ENCODE measurements at regions not wholly inside any gene's neighbourhood (a gene's known extent, or its start where the extent isn't known, plus 50 kb on each side); places are given as distances from the start of the nearest gene placed in this dataset.

GRCh38 chr10:58973235-58973595, 203.2 kb upstream of the PHYHIPL start:
- TF ChIP-seq POLR2AphosphoS5 (IDR thresholded peaks at IDR 0.05) = no peak
- no peak for TF ChIP-seq POLR2A (IDR thresholded peaks at IDR 0.05)

Data from suprapubic skin (tissue), 4 donors.